HG03442 (cell line): ENCODE measurements at regions not wholly inside any gene's neighbourhood (a gene's known extent, or its start where the extent isn't known, plus 50 kb on each side); places are given as distances from the start of the nearest gene placed in this dataset.

Experiments used
- ATAC-seq: cut with Tn5 transposase; IDR thresholded peaks from one replicate; pipeline ENCODE4 v1.9.1; 2021; ENCODE audit warnings: mild to moderate bottlenecking, moderate library complexity; ENCODE audit not compliant: unreplicated experiment

DNA sequence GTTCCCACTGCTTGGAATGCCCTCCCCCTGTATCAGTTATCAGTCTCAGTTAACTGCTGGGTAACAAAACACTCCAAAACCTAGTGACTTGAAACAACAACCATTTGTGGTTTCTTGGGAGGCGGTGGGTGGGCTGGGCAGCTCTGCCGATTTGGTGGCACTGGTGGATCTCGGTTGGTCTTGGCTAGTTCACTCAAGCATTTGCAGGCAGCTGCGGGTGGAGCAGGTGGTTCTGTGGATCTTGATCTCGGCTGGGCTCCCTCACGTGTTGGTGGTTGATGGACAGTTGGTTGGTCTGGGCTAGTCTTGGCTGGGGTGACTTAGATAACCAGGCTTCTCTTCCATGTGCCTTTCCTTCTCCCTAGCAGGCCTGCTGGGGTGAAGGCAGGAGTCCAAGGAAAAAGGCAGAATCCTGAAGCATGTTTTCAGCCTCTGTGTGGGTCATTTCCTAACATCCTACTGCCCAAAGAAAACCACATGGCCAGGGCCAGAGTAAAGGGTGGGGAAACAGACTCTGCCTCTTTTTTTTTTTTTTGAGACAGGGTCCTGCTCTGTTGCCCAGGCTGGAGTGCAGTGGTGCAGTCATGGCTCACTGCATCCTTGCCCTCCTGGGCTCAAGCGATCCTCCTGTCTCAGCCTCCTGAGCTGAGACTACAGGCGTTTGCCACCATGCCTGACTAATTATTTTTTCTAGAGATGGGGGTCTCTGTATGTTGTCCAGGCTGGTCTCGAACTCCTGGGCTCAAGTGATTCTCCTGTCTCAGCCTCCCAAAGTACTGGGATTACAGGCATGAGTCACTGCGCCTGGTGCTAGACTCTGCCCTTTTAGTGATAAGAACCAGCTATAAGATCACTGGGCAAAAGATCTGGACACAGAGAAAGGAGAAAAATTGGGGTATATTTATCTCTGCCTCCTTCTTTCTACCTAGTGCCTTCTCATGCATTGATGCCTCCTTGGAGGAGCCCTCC, 183.7 kb downstream of the RGS3 start:
- no peak for ATAC-seq

DNA sequence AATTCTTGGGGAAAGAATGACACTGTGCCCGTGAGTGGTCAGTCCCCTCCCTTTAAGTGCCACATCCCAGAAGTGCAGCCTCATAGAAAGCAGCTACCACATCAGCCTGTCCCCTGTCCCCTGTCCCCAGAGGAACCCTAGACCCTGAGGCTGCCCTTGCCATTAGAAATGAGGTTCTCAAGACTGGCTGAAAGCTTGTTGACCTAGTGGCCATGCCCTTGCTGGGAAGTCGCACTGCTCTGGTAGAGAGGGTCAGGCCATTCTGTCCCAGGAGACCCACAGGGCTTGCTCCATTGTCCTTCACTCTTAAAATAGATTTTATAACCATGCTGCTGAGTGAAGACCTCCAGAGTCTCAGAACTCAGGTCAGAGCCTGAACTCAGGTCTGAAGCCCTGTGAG, 184.5 kb downstream of the RGS3 start:
- ATAC-seq, result no peak

DNA sequence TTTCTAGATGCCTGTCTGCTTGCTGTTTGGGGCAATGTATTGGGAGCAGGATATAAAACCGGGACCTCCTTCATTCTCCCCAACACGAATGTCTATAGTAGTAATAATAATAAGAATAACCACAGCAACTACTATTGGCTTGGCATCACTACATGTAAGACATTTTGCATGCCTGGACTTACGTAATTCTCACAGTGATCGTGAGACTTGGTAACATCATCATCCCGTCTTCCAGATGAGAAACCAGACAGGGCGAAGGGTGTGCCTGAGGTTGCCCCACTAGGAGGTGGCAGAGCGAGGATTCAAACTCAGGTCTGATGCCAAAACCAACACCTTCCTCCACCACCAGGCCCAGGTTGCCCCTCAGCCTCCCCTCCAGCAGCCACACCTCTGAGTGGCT, 185.1 kb downstream of the RGS3 start:
- ATAC-seq, result no peak

DNA sequence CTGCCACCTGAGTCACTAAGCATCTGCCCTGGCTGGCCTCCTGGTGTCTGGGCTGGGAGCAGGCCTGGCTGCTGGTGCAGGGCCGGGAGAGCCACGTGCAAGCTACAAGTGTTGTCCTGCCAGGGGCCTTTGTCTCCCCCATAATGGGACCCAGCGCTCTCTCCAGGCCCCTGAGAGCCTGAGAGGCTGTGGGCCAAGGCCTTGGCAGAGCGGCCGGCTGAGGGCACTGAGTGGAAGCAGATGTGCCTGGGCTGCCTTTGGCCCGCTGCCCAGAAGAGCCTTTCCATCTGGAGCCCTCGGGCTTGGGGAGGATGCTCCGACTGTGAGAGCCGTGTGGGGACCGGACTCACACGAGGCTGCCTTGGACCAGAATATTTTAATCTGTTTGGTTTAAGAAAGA, 185.5 kb downstream of the RGS3 start:
- no peak for ATAC-seq

DNA sequence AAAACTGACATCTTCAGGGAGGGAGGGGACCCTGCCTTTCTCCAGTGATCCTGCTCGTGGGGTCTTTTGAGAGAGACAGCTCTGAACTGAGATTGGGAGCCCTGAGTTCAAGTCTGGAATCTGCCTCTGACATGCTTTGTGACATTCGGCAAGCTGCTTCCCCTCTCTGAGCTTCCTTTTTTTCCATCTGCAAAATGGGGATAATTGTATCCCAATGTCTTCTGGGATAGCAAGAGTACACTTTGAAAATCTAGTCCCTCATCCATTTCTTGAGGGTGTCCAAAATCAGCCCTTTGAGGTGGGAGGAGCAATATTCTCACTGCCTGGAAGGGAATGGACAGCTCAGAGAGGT, 186.3 kb downstream of the RGS3 start:
- no peak for ATAC-seq

DNA sequence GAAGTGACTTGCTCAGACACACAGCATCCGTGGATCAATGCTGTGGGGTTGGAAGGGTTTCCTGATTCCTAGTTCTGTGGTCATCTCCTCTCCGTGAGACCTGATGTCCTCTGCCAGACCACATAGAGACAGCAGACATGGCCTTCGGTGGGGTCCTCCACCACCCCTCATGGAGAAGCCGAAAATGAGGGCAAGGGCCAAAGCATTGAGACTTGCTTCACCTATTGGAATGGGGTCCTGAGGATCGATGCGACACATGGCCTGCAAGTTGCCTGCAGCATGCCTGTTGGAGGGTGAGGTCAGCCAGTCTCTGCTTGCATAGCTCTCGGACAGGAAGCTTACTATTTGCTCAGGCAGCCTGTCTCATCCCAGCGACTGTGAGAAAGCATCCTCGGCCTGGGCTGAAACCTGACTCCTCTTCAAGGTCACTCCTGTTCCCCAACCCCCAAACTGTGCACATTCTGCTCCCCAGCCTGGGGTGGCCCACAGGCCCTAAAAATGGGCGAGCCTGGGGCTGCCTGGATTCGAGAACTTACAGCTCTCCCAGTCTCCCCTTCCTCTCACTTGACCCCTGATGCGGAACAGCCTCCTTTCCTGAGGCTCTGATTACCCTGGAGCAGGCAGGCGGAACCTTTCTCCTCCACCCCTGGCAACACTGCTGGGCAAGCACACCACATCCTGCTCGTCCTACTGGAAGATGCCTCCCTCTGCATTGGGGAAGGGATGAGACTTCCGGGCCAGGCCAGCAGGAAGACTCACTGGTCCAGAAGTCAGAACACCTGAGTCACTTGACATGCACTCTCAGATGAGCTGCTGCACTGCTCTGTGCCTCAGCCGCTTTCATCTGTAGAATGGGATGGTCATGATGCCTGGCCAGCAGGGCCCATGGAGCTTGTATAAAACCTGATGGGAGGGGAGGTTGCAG, 186.9 kb downstream of the RGS3 start:
- no peak for ATAC-seq

DNA sequence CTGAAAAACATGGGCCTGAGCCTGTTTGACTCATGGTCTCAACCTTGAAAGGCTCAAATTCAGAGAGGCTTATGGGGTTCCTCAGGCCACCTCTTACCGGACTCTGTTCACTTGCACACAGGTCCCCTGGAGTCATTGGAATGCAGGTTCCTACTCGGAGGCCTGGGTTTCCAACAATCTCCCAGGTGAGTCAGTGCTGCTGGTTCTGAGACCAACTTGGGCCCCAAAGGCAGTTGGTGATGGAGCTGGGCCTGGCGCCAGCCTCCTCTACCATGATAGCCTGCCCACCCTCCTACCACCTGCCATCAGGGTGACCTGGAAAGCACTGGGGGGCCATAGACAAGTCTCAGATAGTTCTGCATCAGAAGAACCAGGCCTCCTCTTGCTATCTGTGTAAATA, 188.4 kb downstream of the RGS3 start:
- no peak for ATAC-seq

DNA sequence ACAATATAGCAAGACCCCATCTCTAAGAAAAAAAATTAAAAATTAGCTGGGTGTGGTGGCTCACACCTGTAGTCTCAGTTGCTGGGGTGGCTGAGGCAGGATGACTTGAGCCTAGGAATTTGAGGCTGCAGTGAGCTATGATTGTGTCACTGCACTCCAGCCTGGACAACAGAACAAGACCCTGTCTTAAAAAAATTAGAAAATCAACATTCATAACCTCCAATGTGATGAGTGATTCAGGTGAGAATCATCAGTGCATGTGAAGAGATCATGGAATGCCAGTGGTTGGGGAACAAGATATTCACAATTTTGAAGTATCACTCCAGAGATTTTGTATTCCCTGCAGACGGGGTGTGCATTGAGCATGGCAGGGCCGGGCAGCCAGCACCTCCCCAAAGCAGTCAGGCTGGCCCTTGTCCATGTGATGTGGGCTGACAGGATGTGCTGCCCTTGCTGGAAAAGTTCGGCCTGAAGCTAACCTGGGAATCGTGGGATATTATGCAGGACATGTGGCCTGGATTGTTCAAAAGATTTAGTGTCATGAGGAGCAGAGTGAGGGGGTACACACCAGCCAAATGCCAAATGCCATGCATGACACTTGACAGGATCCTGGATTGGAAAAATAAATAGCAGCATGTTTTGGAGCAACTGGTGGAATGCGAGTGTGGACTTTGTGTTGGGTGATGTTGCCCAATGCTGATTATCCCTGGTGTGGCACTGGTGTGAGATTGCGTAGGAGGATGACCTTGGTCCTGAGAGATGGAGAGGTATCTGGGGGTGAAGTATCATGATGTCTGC, 189.0 kb downstream of the RGS3 start:
- no peak for ATAC-seq

DNA sequence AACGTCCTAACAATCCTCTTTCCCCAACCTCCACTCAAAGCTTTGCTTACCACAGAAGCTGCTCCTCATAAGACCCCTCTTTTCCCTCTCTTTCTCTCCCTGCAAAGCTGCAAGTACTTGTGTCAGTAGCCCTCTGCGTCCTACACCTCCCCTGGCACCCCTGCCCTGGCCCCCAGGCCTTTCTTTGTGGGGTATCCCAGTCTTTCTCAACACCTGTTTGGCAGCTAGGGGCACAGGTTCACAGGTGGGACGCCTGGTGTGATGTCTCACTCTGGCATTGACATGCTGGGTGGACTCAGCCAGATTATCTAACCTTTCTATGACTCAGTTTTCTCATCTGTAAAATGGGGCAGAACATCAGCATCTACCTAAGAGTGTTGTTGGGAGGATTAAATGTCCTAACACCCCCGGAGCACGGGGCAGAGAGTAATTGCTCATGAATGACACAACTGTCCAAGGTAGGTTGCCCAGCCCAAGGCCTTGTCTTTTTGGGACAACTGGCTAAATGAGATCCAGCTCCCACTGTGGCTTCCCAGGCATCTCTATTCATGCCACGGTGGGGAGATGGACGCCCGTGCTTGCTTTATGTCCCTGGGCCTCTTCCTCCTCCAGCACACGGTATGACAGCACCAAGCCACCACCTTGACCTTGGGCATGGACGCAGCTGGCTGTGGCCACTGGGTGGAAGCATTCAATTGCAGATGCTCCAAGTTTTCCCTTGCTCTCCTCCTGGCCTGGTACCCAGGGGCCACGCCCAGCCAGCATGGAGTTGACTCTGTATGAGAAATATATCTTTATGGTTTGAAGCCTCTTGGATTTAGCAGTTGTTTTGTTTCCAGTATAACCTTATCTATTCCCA, 190.4 kb downstream of the RGS3 start:
- ATAC-seq, result no peak

DNA sequence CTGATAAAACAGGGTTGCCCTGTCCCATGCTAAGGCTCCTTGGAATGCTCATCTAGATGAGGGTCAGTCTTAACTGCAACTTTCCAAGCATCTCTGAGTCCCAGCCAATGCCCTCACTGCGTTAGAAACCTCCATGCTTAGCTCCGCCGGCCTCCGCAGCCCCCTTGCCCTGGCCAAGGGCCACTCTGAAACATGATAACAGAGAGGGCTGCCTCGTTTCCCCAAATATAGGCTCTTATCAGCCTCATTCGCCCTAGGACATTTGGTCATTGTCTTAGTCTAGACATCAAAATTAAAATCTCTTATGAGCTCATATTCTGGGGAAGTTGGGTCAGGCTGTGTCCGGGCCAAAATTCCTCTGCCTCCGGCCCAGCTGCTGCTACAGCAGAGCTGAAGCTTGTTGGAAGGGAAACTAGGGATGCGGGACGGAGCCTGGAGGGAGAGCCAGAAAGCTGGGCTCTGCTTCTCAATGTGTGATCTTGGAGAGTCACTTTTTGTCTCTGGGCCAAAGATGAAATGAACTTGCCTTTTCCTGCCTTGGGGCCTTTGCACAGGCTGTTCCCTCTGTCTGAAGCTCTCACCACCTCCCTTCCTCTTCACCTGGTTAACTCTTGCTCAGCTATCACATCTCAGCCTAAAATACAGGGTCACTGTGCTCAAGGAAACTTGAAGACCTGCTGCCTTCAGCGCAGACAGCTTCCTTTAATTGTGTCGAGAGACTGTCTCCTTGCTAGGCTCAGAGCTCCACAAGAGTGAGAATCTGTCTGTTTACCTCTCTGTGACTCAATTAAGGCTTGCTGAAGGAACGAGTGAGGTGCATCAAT, 191.3 kb downstream of the RGS3 start:
- ATAC-seq, result no peak

DNA sequence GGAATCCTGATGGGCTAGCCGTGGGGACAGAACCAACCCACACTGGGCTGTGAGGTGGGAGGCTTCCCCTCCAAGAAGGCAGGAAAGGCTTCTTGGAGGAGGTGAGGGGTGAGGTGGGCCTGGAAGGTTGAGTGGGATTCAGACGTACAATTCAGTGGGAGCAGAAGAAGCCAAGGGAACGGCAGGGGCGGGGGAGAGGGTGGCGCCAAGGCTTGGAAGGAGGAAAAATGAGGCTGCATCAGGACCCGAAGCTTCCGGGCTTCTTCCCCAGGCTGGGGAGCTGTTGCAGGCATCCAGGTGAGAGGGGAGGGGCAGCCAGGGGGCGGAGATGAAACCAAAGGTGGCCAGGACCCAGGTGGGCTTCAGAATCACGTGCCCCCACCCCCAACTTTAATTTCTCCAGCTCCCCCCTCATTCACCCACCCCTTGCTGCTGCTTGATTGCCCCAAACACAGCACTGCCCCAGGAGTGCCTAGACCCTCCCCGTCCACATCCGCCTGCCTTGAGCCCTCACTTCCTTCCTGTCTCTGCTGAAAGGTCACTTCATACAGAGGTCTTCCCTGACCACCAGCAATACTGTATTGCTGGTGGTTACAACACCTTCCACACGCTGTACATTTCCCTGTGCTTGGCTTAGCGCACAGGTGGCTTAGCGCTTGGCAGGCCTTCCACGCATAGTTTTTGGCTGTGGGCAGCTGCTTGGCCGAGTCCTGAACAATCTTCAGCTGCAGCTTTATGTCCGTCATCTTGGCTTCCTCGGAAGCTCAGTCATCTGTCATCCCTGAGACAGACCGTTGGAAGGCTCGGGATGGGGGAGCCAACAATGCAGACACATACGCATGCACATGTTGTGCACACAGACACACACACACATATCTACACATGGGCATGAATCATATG, 193.5 kb downstream of the RGS3 start:
- no peak for ATAC-seq

DNA sequence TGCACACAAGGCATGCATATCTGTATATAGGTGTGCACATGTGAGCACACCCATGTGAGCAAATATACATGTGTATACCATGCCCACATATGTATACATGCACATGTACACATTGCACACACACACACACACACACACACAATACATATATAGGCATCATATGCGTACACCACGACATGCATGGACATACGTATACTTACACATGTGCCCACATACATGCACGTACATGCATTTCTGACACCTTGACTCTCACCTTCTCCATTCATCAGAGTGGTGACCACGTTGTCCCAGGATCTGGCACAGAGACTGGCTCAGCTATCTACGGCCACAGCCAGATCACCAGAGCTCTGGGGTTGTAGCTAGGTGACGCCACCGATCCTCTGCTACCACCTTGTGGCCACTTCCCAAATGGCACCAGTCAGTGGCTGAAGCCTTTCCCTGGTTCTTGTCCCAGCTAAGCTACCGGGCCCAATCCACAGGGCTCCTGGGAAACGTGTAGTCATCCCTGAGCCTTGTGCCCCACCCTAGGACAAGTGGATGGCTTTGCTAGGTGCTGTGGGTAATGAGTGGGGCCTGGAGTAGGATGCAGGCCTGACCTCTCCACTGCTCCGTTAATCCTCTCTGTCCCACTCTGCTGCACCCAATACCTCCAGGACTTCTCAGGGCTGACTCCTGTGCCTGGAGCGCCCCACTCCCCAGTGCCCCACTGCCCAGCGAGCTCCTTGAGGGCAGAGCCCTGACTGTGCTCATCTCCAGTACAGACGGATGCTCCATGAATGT, 194.4 kb downstream of the RGS3 start:
- ATAC-seq, result peak; percentile 69

DNA sequence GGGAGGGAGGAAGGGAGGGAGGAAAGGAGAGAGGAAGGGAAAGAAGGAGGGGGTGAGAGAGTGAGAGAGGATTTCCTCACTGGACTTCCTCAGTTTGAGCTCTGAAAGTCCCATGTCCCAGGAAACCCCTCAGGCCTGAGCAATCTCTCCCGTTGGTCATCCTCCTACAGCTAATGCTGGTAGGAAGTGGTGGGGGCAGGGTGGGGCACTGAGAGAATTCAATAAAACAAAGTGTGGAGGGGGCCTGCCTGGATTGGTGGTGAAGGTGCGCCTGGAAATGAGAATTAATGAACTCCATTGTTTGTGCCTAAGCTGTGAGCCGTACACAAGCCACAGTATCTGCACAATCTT, 195.0 kb downstream of the RGS3 start:
- no peak for ATAC-seq

DNA sequence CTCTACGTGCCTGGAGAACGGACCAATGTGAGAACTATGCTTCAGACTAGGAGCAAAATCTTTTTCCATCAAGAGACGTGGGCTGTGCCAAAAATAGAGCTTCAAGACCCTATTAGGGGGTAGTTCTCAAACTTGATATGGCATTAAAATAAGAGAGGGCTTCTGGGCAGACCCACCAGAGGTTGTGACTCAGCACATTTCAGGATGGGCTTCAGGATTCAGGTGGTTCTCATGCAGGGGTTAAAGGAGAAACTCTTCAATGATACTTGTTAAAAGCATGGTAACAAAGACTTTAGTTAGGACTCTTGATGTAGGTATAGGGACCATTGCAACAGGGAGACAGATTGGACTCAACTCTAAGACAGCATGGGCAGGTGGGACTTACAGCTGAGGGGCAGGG, 195.5 kb downstream of the RGS3 start:
- no peak for ATAC-seq

DNA sequence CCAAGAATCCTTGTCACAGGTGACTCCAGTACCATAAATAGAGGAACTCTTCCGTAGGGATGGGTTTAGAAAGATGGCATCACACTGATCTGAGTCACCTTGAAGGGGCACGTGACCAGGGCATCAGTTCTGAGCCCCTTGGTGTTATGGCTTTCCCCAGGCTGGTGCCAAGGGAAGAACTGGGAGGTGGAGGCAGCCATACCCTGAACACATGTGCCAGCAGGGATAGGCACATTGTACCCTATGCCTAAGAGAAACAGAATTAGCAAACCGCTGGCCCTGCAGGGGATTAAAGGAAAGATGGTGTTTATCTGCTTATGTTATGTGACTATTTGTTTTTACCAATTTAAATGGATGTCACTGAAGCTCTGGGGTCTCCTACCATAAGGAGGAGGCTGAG, 196.2 kb downstream of the RGS3 start:
- no peak for ATAC-seq

DNA sequence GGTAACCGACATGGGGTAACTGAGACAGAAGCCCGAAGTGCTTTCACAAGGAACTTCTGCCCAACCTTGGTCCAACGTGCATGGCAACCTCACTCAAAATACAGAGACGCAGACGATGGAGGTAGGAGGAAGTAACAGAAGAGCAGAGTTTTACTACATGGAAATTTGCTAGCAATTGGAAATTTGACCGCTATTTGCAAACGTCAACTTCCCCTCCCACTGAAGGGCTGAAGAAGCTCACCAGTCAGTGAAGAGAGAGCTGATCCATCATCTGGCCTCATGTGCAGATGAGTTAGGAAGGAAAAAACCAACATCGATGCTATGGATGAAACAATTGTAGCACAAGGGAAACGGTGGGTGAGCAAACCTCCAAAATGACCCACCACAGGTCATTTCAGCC, 196.7 kb downstream of the RGS3 start:
- ATAC-seq, result no peak

DNA sequence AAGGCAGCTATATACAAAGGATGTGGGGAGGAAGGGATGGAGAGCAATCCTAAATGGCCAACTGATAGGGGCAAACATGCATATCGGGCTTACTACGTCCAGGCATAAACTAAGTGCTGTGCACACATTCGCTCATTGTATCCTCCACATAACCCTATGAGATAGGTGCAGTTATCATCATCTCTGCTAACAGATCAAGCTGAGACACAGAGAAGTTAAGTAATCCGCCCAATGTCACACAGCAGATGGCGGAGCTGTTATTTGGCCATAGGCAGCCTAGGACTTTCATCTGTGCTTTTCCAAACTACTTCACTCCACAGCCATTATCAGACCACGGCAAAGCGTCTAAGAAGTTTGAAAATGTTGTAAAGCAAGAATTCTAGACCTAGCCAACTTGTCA, 197.5 kb downstream of the RGS3 start:
- no peak for ATAC-seq
